ENCODE measurements at regions not wholly inside any gene's neighbourhood (a gene's known extent, or its start where the extent isn't known, plus 50 kb on each side); places are given as distances from the start of the nearest gene placed in this dataset.

DNA sequence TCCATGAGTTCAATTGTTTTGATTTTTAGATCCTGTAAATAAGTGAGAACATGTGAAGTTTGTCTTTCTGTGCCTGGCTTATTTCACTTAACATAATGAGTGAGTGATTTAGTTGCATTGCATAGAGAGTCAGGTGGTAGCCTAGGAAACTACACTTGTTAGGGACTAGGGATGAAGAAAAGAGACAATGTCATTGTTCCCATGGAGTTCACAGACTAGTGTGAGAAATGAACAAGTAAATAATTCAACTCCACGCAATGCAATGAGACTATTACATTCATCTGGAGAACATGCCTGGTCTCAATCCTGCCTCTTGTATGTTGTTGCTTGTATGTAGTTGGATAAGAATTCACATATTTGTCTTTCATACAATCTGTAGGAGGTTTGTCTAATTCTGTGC is 76.3 kb upstream of the B3GAT2 start:
- TF ChIP-seq, protein P1, sequence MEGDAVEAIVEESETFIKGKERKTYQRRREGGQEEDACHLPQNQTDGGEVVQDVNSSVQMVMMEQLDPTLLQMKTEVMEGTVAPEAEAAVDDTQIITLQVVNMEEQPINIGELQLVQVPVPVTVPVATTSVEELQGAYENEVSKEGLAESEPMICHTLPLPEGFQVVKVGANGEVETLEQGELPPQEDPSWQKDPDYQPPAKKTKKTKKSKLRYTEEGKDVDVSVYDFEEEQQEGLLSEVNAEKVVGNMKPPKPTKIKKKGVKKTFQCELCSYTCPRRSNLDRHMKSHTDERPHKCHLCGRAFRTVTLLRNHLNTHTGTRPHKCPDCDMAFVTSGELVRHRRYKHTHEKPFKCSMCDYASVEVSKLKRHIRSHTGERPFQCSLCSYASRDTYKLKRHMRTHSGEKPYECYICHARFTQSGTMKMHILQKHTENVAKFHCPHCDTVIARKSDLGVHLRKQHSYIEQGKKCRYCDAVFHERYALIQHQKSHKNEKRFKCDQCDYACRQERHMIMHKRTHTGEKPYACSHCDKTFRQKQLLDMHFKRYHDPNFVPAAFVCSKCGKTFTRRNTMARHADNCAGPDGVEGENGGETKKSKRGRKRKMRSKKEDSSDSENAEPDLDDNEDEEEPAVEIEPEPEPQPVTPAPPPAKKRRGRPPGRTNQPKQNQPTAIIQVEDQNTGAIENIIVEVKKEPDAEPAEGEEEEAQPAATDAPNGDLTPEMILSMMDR (IDR thresholded peaks at IDR 0.05; ENCODE audit: low read depth, low read length) = no peak
- no peak for TF ChIP-seq EZH2phosphoT487 (IDR thresholded peaks at IDR 0.05; ENCODE audit: low read depth)
